NCI-H524 (cell line): ENCODE measurements at regions not wholly inside any gene's neighbourhood (a gene's known extent, or its start where the extent isn't known, plus 50 kb on each side); places are given as distances from the start of the nearest gene placed in this dataset.

Experiments
- DNase-seq, 2 experiments: peaks; one replicate each; lab custom pipeline; 2025; lab: John Stamatoyannopoulos, UW

DNA sequence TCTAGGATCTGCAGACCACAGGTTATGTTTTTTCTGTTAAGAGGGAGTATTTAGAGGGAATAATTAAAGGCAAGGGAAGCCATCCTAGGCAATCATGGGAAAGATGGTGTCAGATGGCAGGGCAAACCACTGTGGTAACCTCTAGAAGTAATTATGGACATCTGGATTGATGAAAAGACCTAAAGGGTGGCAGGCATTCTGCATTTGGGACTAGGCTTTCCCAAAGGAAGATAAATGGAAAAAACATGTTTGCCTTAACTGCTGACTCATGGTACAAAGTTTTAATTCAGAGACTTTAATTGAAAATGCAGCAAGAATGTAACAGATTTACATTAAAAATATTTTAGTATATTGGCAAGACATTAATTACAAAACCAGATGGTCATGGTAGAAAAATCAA lies 88.1 kb downstream of the TMEM30B start:
- peak in 1 of 2 experiments; percentile 24 for DNase-seq

DNA sequence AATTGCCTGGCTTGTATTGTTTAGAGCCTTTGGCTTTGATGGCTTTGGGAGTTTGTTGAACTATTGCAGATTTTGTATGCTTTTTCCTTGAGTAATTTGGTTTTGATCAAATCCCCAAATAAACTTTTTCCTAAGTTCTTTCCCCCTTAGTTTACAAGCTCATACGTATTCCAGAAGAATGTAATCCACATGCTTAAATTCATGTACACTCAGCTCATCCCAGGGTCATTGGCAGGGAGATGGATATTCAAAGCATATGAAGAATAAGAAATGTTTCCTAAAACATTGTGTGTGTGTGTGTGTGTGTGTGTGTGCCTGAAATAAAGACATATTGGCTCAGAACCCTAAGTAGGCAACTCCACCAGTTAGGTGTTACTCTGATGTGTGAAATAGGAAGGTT lies 89.4 kb downstream of the TMEM30B start:
- no peak for DNase-seq

DNA sequence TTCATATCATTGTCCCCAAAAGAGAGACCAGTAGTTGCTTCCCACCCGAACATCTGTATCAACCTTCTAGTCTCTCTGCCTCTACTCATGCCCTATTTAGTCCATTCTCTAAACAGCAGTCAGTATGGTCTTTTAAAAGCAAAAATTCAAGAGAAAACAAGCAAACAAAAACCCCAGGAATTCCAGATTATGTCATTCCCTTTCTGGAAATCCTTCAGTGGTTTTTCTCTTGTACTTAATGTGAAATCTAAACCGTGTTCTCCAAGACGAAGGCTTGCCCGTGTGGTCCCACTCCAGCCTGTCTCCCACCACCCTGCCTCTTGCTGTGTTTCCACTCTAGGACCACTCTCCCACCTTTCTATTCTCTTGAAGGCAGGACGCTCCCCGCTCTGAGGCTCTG lies 90.8 kb downstream of the TMEM30B start:
- no peak for DNase-seq

DNA sequence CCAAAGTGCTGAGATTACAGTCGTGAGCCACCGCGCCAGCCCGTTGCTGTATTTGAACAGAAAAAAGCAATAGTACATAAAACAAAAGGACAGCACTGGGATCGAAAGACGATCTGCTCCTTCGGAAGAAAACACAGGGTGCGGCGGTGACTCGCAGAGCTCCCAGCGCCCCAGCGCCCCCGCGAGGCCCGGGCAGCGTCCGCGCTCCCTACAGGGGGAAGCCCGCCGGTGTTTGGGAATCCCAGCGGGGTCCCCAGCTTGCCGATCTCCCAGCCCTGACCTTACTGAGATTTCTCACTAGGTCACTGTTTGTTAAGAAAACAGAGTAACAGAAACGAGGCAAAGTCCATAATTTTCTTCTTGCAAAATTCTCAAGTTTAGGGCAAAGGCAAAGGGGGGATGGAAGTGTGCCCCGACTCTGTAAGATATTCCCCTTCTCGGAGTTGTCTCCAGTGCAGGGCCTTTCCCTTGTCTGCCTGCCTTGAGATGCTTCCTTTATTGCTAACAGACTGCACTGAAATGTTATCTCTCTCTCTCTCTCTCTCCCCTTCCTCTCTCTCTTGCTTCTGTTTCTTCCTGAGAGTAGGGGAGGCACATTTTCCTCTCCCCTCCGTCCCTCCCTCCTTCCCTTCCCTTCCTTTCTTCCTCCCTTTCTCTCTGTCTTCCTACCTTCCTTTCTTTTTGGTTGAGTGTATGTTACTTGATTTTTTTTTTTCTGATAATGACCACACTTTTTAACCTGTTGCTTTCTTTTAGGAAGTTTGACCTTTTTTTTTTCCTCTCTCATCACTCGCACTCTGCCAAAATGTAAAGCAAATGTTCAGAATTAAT lies 91.9 kb downstream of the TMEM30B start:
- DNase-seq = peak in 1 of 2 experiments; percentile 58

DNA sequence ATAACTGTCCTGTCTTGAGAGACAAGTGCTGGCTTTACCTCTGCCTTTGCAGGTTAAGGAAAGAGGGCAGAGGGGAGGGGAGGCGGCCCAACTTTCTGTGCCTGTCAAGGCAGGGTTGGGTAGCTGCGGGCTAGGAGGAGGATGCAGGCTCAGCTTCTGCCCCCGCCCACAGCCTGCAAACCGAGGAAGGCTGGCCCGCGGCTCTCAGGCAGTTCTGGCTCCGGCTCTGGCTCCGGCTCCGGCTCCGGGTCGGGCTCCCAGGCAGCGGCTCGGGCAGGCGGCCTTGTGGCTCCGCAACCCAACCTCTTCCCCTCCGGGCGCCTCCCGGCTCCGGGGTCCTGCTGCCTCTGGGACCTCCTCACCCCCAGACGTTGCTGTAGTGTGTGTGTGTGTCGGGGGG lies 92.9 kb downstream of the TMEM30B start:
- no peak for DNase-seq

DNA sequence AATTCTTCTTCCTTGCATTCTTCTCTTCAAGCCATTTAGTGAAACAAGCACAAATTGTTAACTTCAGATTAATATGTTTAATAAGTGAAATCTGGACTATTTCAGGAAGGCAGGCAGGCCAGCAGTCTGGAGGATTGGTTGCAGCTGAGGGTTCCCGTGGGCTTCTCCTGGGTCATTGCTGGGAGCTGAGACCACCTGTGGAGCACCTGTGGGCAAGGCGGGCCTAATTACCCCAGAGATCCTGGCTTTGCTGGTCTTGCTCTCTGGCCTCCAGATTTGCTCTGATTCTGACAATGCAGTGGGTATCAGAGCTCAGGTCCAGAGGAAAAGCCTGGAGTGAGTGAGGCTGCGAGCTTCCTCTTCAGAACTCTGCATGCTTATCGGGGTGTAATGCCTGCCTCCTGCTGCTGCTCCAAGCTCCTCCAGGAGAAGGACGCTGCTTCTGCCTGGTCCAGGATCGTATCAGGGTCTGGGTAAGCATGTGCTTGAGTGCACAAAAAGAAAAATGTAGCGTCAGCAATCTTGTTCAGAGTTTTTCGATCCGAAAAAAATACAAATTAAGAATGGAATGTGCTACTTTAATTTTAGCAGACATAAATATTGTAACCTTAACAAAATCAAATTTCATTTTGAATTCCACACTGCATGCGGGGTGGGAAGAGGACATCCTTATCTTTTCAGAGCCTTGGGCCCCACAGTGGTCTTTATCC lies 93.8 kb downstream of the TMEM30B start:
- no peak for DNase-seq

DNA sequence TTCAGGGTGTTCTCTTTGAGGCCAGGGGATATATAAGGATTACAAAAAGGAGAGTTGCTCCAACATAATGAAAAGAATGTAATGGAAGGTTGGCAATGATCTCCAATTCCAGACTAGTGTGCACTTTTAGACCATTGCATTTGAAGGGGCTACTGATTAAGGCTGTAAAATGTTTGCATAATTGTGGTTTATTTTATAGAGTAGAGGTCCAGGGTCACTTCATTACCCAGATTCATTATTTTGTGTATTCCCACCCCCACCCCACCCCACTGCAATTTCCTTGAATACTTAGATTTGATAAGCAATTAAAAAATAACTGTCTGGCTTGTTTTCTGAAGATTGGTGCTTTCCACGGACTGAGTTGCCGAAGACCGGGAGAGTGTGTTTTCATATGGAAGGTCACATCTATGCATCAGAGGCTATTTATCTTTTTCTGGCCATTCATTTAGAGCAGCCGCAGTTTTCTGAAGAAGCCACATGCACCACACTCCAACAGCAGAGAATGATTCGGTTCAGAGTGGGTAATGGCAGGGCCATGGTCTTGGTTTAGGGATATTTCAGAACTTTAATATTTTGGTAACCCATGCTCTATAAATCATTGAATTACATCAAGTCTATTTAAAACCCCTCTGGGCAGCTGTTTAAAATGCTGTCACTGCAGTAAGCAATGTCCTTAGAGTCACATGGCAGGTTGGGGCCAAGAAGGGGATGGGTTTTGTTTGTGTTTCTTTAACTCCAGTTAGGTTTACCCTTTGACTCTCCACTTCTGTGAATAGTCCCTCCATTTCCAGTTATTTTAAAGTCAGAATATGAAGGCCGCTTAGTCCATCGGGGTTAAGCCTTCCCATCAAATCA lies 94.6 kb downstream of the TMEM30B start:
- DNase-seq = no peak

DNA sequence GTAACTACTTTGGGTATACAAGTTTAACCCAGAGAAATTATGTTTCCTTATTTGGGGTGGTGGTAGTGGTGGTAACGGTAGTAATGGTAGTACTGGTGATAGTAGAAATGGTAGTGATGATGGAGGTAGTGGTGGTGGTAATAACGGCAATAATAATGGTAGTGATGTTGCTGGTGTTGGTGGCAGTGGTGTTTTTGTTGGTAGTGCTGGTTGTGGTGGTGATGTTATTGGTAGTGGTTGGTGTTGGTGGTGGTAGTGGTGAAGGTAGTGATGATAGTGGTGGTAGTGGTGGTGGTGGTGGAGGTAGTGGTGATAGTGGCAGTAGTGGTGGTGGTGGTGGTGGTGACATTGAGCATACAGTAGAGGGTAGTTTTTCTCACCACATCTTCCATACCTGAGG lies 95.6 kb downstream of the TMEM30B start:
- no peak for DNase-seq

DNA sequence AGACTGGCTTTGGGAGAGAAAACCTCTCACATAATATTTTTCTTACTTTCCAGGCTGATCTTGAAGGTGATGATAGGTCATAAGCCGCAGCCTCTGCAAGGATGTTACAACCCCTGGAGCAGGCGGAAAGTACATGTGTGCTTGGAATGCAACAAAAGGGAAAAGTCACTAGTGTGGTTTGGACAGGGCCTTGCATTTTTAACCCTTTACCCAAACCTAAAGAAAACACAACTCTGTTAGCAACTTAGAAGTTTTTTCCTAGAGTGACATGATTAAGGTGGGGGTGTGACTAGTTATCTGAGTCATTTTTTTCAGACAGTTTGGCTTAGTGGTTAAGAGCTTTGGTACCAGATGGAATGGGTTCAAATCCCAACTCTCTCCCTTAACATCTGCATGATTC lies 97.0 kb downstream of the TMEM30B start:
- DNase-seq = no peak

DNA sequence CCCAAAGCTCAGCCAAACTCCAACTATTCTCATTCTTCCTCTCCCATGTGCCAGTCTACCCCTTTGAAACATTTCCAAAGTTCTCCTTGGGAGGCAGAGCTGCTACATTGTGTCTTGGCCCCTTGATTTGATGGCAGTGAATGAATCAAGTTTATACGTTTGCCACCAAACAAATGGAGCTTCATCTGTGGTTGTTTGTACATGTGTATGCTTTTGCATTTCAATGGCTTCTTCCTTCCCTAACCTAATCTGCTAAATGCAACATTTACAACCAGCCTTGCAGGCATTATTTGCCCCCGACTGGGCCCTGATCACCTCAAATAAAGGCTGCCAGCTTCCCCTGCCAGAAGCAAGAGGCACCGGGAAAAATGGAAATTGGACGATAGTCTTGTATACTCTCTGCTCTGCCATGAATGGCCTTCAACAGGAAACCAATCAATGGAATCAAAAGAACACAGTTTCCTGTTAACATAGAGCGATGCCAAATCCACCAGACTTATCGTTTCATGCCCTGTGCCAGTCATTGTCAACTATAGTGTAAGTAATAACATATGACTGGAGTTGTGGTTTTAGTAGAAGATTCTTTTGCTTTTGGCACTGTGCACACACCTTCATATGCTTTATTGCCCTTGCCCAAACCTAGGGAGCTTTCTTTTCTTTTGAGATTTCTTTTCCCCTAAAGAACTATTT lies 97.8 kb downstream of the TMEM30B start:
- no peak for DNase-seq

DNA sequence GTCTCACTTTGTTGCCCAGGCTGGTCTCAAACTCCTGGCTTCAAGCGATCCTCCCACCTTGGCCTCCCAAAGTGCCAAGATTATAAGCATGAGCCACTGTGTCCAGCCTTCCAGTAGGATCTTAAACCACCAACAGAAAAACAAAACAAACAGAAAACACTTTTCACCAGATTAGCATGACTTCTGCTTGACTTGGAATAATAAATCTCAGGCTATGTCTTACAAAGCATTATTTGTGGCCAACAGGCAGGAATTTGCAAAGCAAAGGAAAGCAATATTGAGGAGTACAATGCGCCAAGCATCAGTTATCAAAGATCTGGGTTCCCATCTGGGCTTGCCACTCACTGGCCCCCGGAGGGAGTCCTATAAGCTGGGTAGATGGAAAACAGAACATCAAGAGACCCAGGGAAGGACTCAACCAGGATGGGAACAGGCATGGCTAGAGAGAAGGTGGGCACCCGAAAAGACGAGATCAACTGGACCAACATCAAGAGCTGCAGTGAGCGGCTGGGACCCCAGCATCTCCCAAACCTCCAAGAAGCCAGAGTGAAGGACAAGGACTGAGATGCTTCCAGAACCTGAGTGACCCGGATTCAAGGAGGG lies 101.2 kb downstream of the TMEM30B start:
- DNase-seq = no peak

DNA sequence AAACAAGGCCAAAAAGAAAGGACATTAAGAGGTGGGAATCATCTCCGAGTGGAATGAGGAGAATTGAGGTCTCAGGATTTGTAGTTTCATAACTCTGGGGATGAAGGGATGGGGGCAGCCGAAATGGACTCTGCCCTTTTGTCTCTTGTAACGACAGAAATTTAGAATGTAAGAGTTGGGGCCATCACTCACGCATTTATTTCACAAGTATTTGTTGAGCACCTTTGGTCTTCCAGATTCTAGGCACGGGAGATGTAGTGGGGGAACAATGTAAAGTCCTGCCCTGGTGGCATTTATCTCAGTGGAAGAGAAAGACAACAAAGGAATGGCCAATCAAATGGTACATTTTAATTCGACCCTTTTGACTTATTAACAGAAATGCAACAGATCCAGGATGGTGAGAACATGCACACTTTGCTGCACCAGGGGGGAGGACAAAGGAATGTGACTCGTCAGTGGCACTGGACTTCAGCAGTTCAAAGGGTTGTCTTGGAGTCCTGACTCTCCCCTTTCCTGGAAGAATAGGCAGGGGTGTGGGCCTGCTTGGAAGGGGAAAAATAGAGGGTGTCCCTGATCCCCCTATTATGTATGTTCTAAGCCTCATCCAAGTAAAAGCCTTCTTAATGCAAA lies 102.0 kb downstream of the TMEM30B start:
- DNase-seq = no peak

DNA sequence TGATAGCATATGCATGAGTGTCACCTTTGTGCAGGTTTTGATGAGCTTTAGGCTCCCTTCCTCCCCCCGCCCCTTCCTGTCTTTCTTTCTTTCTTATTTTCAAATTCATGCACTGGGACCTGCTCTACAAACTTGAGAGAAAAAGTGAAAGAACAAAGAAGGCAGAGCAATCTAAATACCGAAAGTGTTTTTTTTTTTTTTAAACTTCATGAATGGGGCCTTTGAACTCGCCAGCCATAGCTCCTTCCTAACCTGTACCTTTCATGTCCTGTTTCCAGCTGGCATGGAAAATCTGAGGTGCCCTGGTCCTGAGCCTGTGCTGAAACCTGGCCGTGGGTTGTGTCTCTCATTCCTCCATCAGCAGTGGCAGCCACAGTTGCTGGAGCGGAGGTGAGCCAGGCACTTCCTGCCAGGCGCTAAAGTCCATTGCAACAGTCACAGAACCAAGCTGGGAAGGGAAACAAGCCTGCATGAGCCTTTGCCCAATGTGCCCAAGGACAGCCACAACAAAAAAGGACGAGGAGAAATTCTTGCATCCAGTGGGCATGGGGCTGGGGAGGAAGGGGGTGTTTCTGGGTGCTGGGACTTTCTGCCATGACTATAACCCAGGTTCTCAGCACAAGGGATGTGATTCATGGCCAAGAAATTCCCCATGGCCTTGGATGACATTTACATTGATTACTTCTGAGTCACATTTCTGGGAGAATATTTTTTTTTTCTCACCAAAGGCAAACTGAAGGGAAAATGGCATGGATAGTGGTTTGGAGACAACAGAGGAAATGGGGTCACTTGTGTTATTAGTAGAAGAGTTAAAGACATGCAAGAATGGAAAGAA lies 102.7 kb downstream of the TMEM30B start:
- DNase-seq = no peak

DNA sequence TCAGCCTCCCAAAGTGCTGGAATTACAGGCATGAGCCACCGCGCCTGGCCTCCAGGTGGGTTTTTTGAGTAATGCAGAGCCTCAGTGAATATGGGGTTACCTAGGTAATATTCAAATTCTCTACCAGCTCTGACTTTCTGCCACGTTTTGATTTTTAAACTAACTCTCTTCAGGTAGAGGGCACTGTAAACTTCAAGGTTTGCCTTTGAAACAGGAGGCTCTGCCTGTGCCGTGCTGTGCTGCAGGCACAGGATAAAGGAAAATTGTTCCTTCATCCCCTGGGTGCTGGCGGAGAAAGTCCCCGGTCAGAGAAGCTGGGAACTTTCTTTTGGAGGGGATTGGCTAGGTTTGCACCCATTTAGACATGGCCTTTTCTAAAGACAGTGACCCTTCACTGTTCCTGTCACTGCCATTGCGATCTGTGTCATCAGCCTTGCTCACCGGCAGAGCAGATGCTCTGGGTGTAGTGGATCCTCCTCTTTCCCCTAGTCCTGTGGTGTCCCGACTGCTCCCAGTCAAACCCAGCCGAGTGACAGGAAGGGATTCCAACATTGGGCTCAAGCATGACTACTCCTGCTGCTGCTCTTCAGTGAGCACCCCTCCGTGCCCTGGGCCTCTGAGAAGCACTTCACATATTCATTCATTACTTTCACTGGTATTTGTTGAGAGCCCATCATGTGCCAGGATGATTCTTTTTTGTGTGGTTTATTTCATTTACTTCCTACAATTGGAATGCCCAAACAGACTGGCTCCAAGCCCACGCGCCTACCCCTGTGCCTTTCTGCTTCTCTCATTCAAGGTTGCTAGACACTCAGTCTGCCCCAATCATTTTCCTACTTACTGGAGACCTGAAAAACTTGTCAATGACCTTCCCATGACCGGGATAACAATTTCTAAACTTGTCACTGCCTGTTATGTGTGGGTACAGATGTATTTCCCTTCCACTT lies 103.6 kb downstream of the TMEM30B start:
- no peak for DNase-seq

DNA sequence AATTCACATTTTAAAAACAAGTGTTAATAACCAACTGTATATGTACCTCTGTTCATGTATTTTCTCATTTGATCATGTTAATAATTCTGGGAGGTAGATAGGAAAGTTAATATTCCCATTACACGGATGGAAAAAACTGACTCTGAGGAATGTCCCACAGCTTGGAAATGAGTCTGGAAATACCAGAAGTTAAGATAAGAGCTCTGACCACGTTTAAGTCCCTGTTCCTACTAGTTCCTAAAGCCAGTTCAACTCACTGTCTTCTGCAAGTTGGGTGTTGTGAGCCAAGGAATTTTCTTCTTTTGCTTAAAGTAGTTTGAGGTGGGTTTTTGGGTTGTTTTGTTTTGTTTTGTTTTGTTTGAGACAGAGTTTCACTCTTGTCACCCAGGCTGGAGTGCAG lies 104.5 kb downstream of the TMEM30B start:
- no peak for DNase-seq

DNA sequence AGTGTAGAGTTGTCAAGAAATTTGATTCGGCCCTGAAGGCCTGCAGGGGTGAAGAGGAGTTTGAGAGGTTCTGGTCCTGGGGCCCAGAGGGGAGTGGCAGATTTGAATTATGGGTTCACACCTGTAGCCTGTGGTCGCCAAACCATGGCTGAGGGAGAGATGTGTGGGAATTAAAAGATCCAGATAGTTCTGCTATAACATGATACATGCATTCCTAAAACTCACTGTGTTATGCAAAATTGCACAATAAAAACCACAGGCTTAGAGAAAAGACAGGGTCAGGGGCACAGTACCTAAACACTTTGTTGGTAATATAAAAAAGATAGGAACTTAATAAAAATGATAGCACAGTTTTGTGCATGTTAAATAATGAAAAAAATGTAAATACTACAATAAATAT lies 106.2 kb downstream of the TMEM30B start:
- no peak for DNase-seq

DNA sequence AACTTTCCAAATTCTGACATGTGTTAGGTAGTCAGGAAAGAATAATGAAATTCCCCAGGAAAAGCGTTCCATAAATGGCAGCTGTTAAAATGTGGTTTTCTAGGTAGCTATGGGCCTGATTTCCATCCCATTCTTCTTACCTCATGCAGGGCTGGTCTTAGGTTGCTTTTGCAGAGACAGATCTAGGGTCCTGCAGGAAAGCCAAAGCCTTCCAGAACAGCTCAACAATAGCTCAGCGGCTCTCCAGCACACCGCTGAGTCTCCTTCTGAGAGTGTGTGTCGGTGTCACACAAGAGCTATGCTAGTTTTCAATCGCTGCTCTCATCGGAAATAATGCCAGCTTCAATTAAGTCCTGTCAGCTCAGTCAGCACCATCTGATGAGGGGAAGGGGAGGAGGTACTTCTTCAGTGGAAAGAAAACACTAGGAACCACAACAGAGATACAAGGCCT lies 106.7 kb downstream of the TMEM30B start:
- no peak for DNase-seq

DNA sequence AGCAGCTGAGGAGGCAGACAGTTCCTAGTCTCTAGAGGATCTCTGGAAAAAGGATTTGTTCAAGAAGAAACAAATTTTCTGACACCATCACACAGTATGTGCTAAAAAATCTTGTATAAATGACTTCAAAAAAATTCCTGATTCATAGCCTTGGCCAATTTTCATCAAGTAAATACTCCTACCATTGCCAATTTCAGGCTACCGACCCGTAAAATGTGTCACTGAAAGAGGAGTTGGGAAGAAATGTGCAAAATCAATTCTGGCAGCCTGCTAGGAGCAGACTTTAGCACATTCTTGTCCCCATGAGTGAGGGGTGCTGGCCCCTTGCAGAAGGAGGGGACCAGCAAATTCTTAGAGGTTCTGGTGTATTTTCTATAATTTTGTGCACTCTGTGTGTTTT lies 109.4 kb downstream of the TMEM30B start:
- no peak for DNase-seq

DNA sequence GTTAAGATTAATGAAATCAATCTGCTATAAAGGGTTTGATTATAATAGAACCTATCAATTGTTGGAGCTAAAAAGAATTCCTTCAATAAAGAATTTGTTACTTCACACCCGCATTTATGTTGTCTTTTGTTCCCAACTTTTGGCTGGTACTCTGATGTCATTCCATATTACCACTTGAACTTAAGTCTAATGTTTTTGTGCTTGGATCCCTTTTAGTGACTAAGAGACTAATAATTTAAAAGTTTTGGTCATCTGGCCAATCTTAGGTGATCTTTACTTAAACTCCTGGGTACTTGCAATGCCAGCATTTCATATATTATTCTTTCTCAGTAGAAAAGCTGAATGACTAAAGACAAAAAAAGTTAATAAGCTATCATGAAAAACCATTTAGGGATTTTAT lies 113.0 kb downstream of the TMEM30B start:
- no peak for DNase-seq
